GM12878 (cell line): ENCODE measurements at regions not wholly inside any gene's neighbourhood (a gene's known extent, or its start where the extent isn't known, plus 50 kb on each side); places are given as distances from the start of the nearest gene placed in this dataset.

ENCODE experiments used
- ATAC-seq: fragments of 200-7000 bp; cut with Tn5 transposase; 3 replicates; pipeline ENCODE4 v1.9.1; 2020; ENCODE audit warnings: mild to moderate bottlenecking, moderate library complexity
- BruUV-seq: library from RNA; stranded (reverse); fragments of 400-500 nt; replicated peaks from 2 replicates; lab custom pipeline; 2021; lab: Mats Ljungman, UMichigan
- CTCF ChIA-PET: fragments of 300-600 bp; sonication (Branson Sonifier 250); formaldehyde crosslinking; extraction: SDS; loops from one replicate; lab custom pipeline; 2021; ENCODE audit warnings: inconsistent platforms; lab: Yijun Ruan, JAX
- POLR2A ChIA-PET: fragments of 350-600 bp; formaldehyde crosslinking; extraction: SDS; loops from one replicate; lab custom pipeline; 2021; ENCODE audit warnings: inconsistent platforms; lab: Charles Lee
- RAD21 ChIA-PET: fragments of 300-600 bp; sonication (Branson Sonifier 250); formaldehyde crosslinking; loops from one replicate; lab custom pipeline; 2023; ENCODE audit warnings: antibody characterized with exemption; ENCODE audit not compliant: unreplicated experiment; lab: Charles Lee
- SMC1A ChIA-PET: fragments of 300-600 bp; sonication (Branson Sonifier 250); formaldehyde crosslinking; loops from one replicate; lab custom pipeline; 2023; ENCODE audit not compliant: unreplicated experiment, uncharacterized antibody; lab: Charles Lee
- DNase-seq: peaks from one replicate; pipeline ENCODE4 v3.0.0-alpha.2; 2011; ENCODE audit warnings: low read depth, low spot score
- FAIRE-seq: peaks from 3 replicates; lab custom pipeline; 2011; peaks lifted over from hg19 to GRCh38; lab: Jason Lieb, UNC
- H2AFZ ChIP-seq: 2 replicates; pipeline ENCODE4 v1.6.0; 2011; ENCODE audit warnings: low read depth, low read length, control low read depth; ENCODE audit not compliant: control insufficient read depth
- H3K27ac ChIP-seq: 2 replicates; pipeline ENCODE4 v1.5.1; 2011; ENCODE audit warnings: control low read depth; ENCODE audit not compliant: control insufficient read depth, insufficient read depth
- H3K27me3 ChIP-seq, 2 experiments: replicated peaks in 1 of 2; 2 replicates each; pipeline versions ENCODE4 v1.6.0 to v1.6.1; 2011; ENCODE audit warnings: low read length in 1 of 2; ENCODE audit not compliant: control insufficient read depth in 2 of 2, insufficient read depth in 2 of 2
- H3K36me3 ChIP-seq, 2 experiments: 2 replicates each; pipeline ENCODE4 v1.5.1; 2011; ENCODE audit warnings: low read length in 1 of 2; ENCODE audit not compliant: control insufficient read depth in 2 of 2, insufficient read depth in 2 of 2
- H3K4me1 ChIP-seq: 2 replicates; pipeline ENCODE4 v1.6.1; 2011; ENCODE audit warnings: mild to moderate bottlenecking, low read length, moderate library complexity, mixed read lengths; ENCODE audit not compliant: control insufficient read depth, insufficient read depth
- H3K4me2 ChIP-seq: 2 replicates; pipeline ENCODE4 v1.6.0; 2011; ENCODE audit warnings: control low read depth; ENCODE audit not compliant: control insufficient read depth, insufficient read depth
- H3K4me3 ChIP-seq: fragments of 200-600 bp; sonication (generic); 2 replicates; pipeline ENCODE4 v1.5.1; 2016
- H3K79me2 ChIP-seq: 2 replicates; pipeline ENCODE4 v1.6.0; 2011; ENCODE audit warnings: low read length; ENCODE audit not compliant: control insufficient read depth, insufficient read depth
- H3K9ac ChIP-seq: 2 replicates; pipeline ENCODE4 v1.8.0; 2011; ENCODE audit warnings: low read length, control low read depth, mixed read lengths; ENCODE audit not compliant: control insufficient read depth, insufficient read depth
- H3K9me3 ChIP-seq: replicated peaks from 3 replicates; pipeline ENCODE4 v1.5.1; 2011; ENCODE audit warnings: mild to moderate bottlenecking, low read length; ENCODE audit not compliant: control insufficient read depth, insufficient read depth
- H4K20me1 ChIP-seq: 2 replicates; pipeline ENCODE4 v1.6.0; 2011; ENCODE audit not compliant: control insufficient read depth, insufficient read depth
- BACH1 ChIP-seq: fragments of 450-650 bp; IDR thresholded peaks from 2 replicates; pipeline ENCODE4 v1.6.1; 2017; ENCODE audit warnings: mild to moderate bottlenecking, borderline replicate concordance
- CHD4 ChIP-seq: fragments of 200-600 bp; sonication (generic); IDR thresholded peaks from 2 replicates; pipeline ENCODE4 v1.6.1; 2016; ENCODE audit warnings: mild to moderate bottlenecking
- EP300 ChIP-seq, 2 experiments: fragments of 150-350 bp in 1 of 2; IDR thresholded peaks; 2 replicates each; pipeline ENCODE4 v1.6.1; 2011 to 2012; ENCODE audit warnings: low read depth in 2 of 2, low read length in 2 of 2, borderline replicate concordance in 1 of 2, improper control_type of control experiment in 1 of 2, inconsistent platforms in 1 of 2; ENCODE audit not compliant: control insufficient read depth in 1 of 2
- IRF4 ChIP-seq: IDR thresholded peaks from 2 replicates; pipeline ENCODE4 v1.6.1; 2011; ENCODE audit warnings: low read depth, low read length
- RUNX3 ChIP-seq: IDR thresholded peaks from 2 replicates; pipeline ENCODE4 v1.6.1; 2012; ENCODE audit warnings: low read length, inconsistent platforms
- SPI1 ChIP-seq: IDR thresholded peaks from 2 replicates; pipeline ENCODE4 v1.6.1; 2011; ENCODE audit warnings: low read depth, mild to moderate bottlenecking, low read length, moderate library complexity, borderline replicate concordance; ENCODE audit not compliant: insufficient read depth
- SRF ChIP-seq, 2 experiments: IDR thresholded peaks; 2 replicates each; pipeline ENCODE4 v1.6.1; 2011; ENCODE audit warnings: low read depth in 2 of 2, low read length in 2 of 2, mild to moderate bottlenecking in 1 of 2, moderate library complexity in 1 of 2
- ZNF217 ChIP-seq: fragments of 450-650 bp; IDR thresholded peaks from 2 replicates; pipeline ENCODE4 v1.6.1; 2017; ENCODE audit warnings: antibody characterized with exemption, mild to moderate bottlenecking
- WGBS: methylation state at CpG from one replicate; pipeline ENCODE4 v1.1.6; 2016; ENCODE audit warnings: low lambda C conversion rate; ENCODE audit not compliant: insufficient replicate concordance, insufficient coverage; ENCODE audit errors: missing lambda C conversion rate; 5-methylcytosine and 5-hydroxymethylcytosine counted together
- in situ Hi-C: fragments of 300-500 bp; cut with MboI; formaldehyde crosslinking; loops from 9 replicates; pipeline ENCODE4 v1.14.3; 2018; ENCODE audit warnings: mixed read lengths
- intact Hi-C: fragments of 100-400 bp; cut with micrococcal nuclease; formaldehyde crosslinking; loops from one replicate; pipeline ENCODE4 v1.14.2; 2022; ENCODE audit not compliant: unreplicated experiment

DNA sequence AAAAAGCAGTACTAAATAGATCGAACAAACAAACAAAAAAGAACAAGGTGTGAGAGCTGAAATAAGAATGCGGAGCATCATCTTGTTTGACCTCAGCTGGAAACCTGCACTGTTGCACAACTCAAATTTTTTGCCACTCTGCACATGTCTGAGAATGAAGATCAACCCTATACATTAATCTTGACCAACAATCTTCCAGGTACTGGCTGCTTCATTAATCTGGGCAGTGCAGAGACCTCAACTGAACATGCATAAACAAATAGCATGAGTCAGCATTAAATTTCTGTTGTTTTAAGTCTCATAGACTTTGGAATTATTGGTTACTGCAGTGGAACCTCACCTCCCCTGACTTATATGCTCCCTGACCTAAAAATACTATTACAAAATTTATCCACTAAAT lies 114.6 kb upstream of the FTMT start:
- Histone ChIP-seq H3K79me2 (no peaks in the 10 kb centered on the region), H3K27me3 (no peaks in the 10 kb centered on the region), H4K20me1 (no peaks in the 10 kb centered on the region), H3K4me3 (no peak overlapping the region), H2AFZ (no peak overlapping the region), H3K9ac (no peak overlapping the region), H3K4me1 (no peaks in the 10 kb centered on the region), H3K9me3 (no peaks in the 10 kb centered on the region), H3K4me2 (no peak overlapping the region), H3K27ac (no peak overlapping the region), H3K36me3 (no peaks in the 10 kb centered on the region)
- SMC1A ChIA-PET, result no interaction called here
- 51% methylated on average over 2 of the region's 2 CpGs for WGBS
- BruUV-seq, result no TSS peak
- RAD21 ChIA-PET, result no interaction called here
- no peak for DNase-seq
- TF ChIP-seq BACH1, result no peak
- no peak for TF ChIP-seq EP300 (IDR thresholded peaks at IDR 0.05; ENCODE audit: borderline replicate concordance in 1 of 2, control insufficient read depth in 1 of 2, low read depth in 2 of 2, low read length in 2 of 2)
- no peak for TF ChIP-seq IRF4
- no peak for TF ChIP-seq CHD4
- TF ChIP-seq SRF (IDR thresholded peaks at IDR 0.05; ENCODE audit: low read depth in 2 of 2, low read length in 2 of 2), result no peak
- TF ChIP-seq ZNF217, result no peak
- POLR2A ChIA-PET, result no interaction called here
- intact Hi-C loops (no loop called here), in situ Hi-C loops (no loop called here)
- no peak for ATAC-seq
- CTCF ChIA-PET, result no interaction called here
- FAIRE-seq, result no peak

GRCh38 chr5:121741156-121741555 lies 110.5 kb upstream of the FTMT start:
- FAIRE-seq, result no peak
- RAD21 ChIA-PET, result no interaction called here
- TF ChIP-seq SPI1 (no peak), RUNX3 (0 out of 2 replicates have a peak, but pooled peaks have one; percentile 13)
- TF ChIP-seq, all 136 proteins: peak for 1
- Histone ChIP-seq H3K27ac (no peak overlapping the region), H3K4me2 (no peak overlapping the region), H3K36me3 (no peaks in the 10 kb centered on the region), H4K20me1 (no peaks in the 10 kb centered on the region), H3K9me3 (no peaks in the 10 kb centered on the region), H2AFZ (no peak overlapping the region), H3K27me3 (no peaks in the 10 kb centered on the region), H3K4me1 (no peaks in the 10 kb centered on the region), H3K4me3 (no peak overlapping the region), H3K9ac (no peak overlapping the region), H3K79me2 (no peaks in the 10 kb centered on the region)
- ChIA-PET SMC1A (no interaction called here), POLR2A (no interaction called here), CTCF (no interaction called here)
- DNase-seq, result no peak
- in situ Hi-C loops (no loop called here), intact Hi-C loops (no loop called here)
- peak; percentile 31; the same call in 2 of the 3 replicates for ATAC-seq
- no TSS peak for BruUV-seq
- 21% methylated on average over 3 of the region's 3 CpGs for WGBS
